ENCODE measurements at regions not wholly inside any gene's neighbourhood (a gene's known extent, or its start where the extent isn't known, plus 50 kb on each side); places are given as distances from the start of the nearest gene placed in this dataset.

GRCh38 chr5:3845230-3845629 is 249.6 kb downstream of the IRX1 start:
- no peak overlapping the region for H3K27ac ChIP-seq
- H3K9me3 ChIP-seq (replicated peaks) = peaks cover 39% of the 10 kb centered on the region
- H3K4me1 ChIP-seq (replicated peaks) = no peaks in the 10 kb centered on the region
- H3K36me3 ChIP-seq = no peaks in the 10 kb centered on the region
- DNase-seq (ENCODE audit: low read depth in 1 of 2, low spot score in 2 of 2) = no peak
- H3K4me3 ChIP-seq = no peak overlapping the region
- no peaks in the 10 kb centered on the region for H3K27me3 ChIP-seq (replicated peaks)

GRCh38 chr5:3852161-3852916 is 256.7 kb downstream of the IRX1 start:
- Histone ChIP-seq H3K27me3 (replicated peaks) (no peaks in the 10 kb centered on the region), H3K36me3 (no peaks in the 10 kb centered on the region), H3K27ac (no peak overlapping the region), H3K4me1 (replicated peaks) (no peaks in the 10 kb centered on the region), H3K4me3 (no peak overlapping the region), H3K9me3 (replicated peaks) (peaks cover 37% of the 10 kb centered on the region)
- no peak for DNase-seq (ENCODE audit: low read depth in 1 of 2, low spot score in 2 of 2)

- Histone ChIP-seq H3K4me1 (replicated peaks) (no peaks in the 10 kb centered on the region), H3K27ac (no peak overlapping the region), H3K9me3 (replicated peaks) (peaks cover 37% of the 10 kb centered on the region), H3K27me3 (replicated peaks) (no peaks in the 10 kb centered on the region), H3K36me3 (no peaks in the 10 kb centered on the region), H3K4me3 (no peak overlapping the region)
- no peak for DNase-seq (ENCODE audit: low read depth in 1 of 2, low spot score in 2 of 2)
Measured at GRCh38 chr5:3853362-3853761, 257.7 kb downstream of the IRX1 start.

GRCh38 chr5:3854188-3854821 is 258.7 kb downstream of the IRX1 start:
- Histone ChIP-seq H3K9me3 (replicated peaks) (peaks cover 37% of the 10 kb centered on the region), H3K4me1 (replicated peaks) (no peaks in the 10 kb centered on the region), H3K36me3 (no peaks in the 10 kb centered on the region), H3K27ac (no peak overlapping the region), H3K4me3 (no peak overlapping the region), H3K27me3 (replicated peaks) (no peaks in the 10 kb centered on the region)
- no peak for DNase-seq (ENCODE audit: low read depth in 1 of 2, low spot score in 2 of 2)

- H3K27me3 ChIP-seq (replicated peaks) = no peaks in the 10 kb centered on the region
- H3K36me3 ChIP-seq = no peaks in the 10 kb centered on the region
- H3K4me3 ChIP-seq = no peak overlapping the region
- no peaks in the 10 kb centered on the region for H3K4me1 ChIP-seq (replicated peaks)
- no peak for DNase-seq (ENCODE audit: low read depth in 1 of 2, low spot score in 2 of 2)
- peaks cover 40% of the 10 kb centered on the region for H3K9me3 ChIP-seq (replicated peaks)
- no peak overlapping the region for H3K27ac ChIP-seq
Measured at GRCh38 chr5:3856036-3856435, 260.4 kb downstream of the IRX1 start.

- Histone ChIP-seq H3K4me1 (replicated peaks) (no peaks in the 10 kb centered on the region), H3K9me3 (replicated peaks) (peaks cover 33% of the 10 kb centered on the region), H3K4me3 (no peak overlapping the region), H3K36me3 (no peaks in the 10 kb centered on the region), H3K27ac (no peak overlapping the region), H3K27me3 (replicated peaks) (no peaks in the 10 kb centered on the region)
- DNase-seq (ENCODE audit: low read depth in 1 of 2, low spot score in 2 of 2) = no peak
Measured at GRCh38 chr5:3858524-3858923, 262.9 kb downstream of the IRX1 start.

- H3K4me3 ChIP-seq = no peak overlapping the region
- H3K27ac ChIP-seq = no peak overlapping the region
- H3K27me3 ChIP-seq (replicated peaks) = no peaks in the 10 kb centered on the region
- DNase-seq (ENCODE audit: low read depth in 1 of 2, low spot score in 2 of 2) = no peak
- no peaks in the 10 kb centered on the region for H3K36me3 ChIP-seq
- peaks cover 31% of the 10 kb centered on the region for H3K9me3 ChIP-seq (replicated peaks)
- H3K4me1 ChIP-seq (replicated peaks) = no peaks in the 10 kb centered on the region
Measured at GRCh38 chr5:3862906-3863305, 267.3 kb downstream of the IRX1 start.

- Histone ChIP-seq H3K4me1 (replicated peaks) (no peaks in the 10 kb centered on the region), H3K27ac (no peak overlapping the region), H3K4me3 (no peak overlapping the region), H3K36me3 (no peaks in the 10 kb centered on the region), H3K27me3 (replicated peaks) (no peaks in the 10 kb centered on the region), H3K9me3 (replicated peaks) (peaks cover 23% of the 10 kb centered on the region)
- DNase-seq (ENCODE audit: low read depth in 1 of 2, low spot score in 2 of 2) = no peak
Measured at GRCh38 chr5:3875144-3875543, 279.5 kb downstream of the IRX1 start.

GRCh38 chr5:3878267-3878666 is 282.6 kb downstream of the IRX1 start:
- H3K27ac ChIP-seq = no peak overlapping the region
- peaks cover 33% of the 10 kb centered on the region for H3K9me3 ChIP-seq (replicated peaks)
- no peak for DNase-seq (ENCODE audit: low read depth in 1 of 2, low spot score in 2 of 2)
- H3K4me1 ChIP-seq (replicated peaks) = no peaks in the 10 kb centered on the region
- H3K27me3 ChIP-seq (replicated peaks) = no peaks in the 10 kb centered on the region
- H3K4me3 ChIP-seq = no peak overlapping the region
- no peaks in the 10 kb centered on the region for H3K36me3 ChIP-seq

GRCh38 chr5:3883040-3883439 is 287.4 kb downstream of the IRX1 start:
- Histone ChIP-seq H3K4me3 (no peak overlapping the region), H3K9me3 (replicated peaks) (peaks cover 31% of the 10 kb centered on the region), H3K36me3 (no peaks in the 10 kb centered on the region), H3K27ac (no peak overlapping the region), H3K4me1 (replicated peaks) (no peaks in the 10 kb centered on the region), H3K27me3 (replicated peaks) (no peaks in the 10 kb centered on the region)
- no peak for DNase-seq (ENCODE audit: low read depth in 1 of 2, low spot score in 2 of 2)

- no peak overlapping the region for H3K27ac ChIP-seq
- no peaks in the 10 kb centered on the region for H3K27me3 ChIP-seq (replicated peaks)
- no peaks in the 10 kb centered on the region for H3K36me3 ChIP-seq
- H3K9me3 ChIP-seq (replicated peaks) = peaks cover 47% of the 10 kb centered on the region
- no peak for DNase-seq (ENCODE audit: low read depth in 1 of 2, low spot score in 2 of 2)
- no peak overlapping the region for H3K4me3 ChIP-seq
- H3K4me1 ChIP-seq (replicated peaks) = no peaks in the 10 kb centered on the region
Measured at GRCh38 chr5:3886524-3887451, 291.2 kb downstream of the IRX1 start.

GRCh38 chr5:3888310-3888709 is 292.7 kb downstream of the IRX1 start:
- DNase-seq (ENCODE audit: low read depth in 1 of 2, low spot score in 2 of 2) = no peak

GRCh38 chr5:3889412-3890142 is 293.9 kb downstream of the IRX1 start:
- peaks cover 41% of the 10 kb centered on the region for H3K9me3 ChIP-seq (replicated peaks)
- H3K36me3 ChIP-seq = no peaks in the 10 kb centered on the region; the same call in 1 of the 2 replicates
- H3K27ac ChIP-seq = no peak overlapping the region
- H3K4me3 ChIP-seq = no peak overlapping the region
- no peak for DNase-seq (ENCODE audit: low read depth in 1 of 2, low spot score in 2 of 2)
- H3K4me1 ChIP-seq (replicated peaks) = no peaks in the 10 kb centered on the region
- no peaks in the 10 kb centered on the region for H3K27me3 ChIP-seq (replicated peaks)

More at GRCh38 chr5:3888310-3888709, 292.7 kb downstream of the IRX1 start:
- Histone ChIP-seq H3K36me3 (no peaks in the 10 kb centered on the region), H3K27ac (no peak overlapping the region), H3K4me3 (no peak overlapping the region), H3K27me3 (replicated peaks) (no peaks in the 10 kb centered on the region), H3K9me3 (replicated peaks) (peaks cover 35% of the 10 kb centered on the region), H3K4me1 (replicated peaks) (no peaks in the 10 kb centered on the region)
